NB4 (cell line): ENCODE measurements at regions not wholly inside any gene's neighbourhood (a gene's known extent, or its start where the extent isn't known, plus 50 kb on each side); places are given as distances from the start of the nearest gene placed in this dataset.
A peak's percentile ranks its signal among the peaks of the same experiment; 100 is the strongest.

ENCODE experiments used
- DNase-seq: peaks from one replicate; pipeline ENCODE4 v3.0.0; 2010; ENCODE audit warnings: low read depth
- H3K4me3 ChIP-seq: one replicate; pipeline ENCODE4 v1.5.1; 2011; ENCODE audit warnings: mild to moderate bottlenecking, low read depth, low read length, moderate library complexity
- MYC ChIP-seq: IDR thresholded peaks from 2 replicates; pipeline ENCODE4 v1.6.1; 2011; ENCODE audit warnings: low read depth, low read length
- POLR2A ChIP-seq: IDR thresholded peaks from 2 replicates; pipeline ENCODE4 v1.6.1; 2011; ENCODE audit warnings: mild to moderate bottlenecking; ENCODE audit not compliant: insufficient read length; ENCODE audit errors: extremely low read depth
- TF ChIP-seq, protein P1 (sequence below): IDR thresholded peaks from 2 replicates; pipeline ENCODE4 v1.6.1; 2011; ENCODE audit warnings: low read depth, low read length
- TF ChIP-seq, protein P2 (sequence below): IDR thresholded peaks from one replicate; pipeline ENCODE4 v1.5.1; 2012; ENCODE audit warnings: low read depth, low read length

DNA sequence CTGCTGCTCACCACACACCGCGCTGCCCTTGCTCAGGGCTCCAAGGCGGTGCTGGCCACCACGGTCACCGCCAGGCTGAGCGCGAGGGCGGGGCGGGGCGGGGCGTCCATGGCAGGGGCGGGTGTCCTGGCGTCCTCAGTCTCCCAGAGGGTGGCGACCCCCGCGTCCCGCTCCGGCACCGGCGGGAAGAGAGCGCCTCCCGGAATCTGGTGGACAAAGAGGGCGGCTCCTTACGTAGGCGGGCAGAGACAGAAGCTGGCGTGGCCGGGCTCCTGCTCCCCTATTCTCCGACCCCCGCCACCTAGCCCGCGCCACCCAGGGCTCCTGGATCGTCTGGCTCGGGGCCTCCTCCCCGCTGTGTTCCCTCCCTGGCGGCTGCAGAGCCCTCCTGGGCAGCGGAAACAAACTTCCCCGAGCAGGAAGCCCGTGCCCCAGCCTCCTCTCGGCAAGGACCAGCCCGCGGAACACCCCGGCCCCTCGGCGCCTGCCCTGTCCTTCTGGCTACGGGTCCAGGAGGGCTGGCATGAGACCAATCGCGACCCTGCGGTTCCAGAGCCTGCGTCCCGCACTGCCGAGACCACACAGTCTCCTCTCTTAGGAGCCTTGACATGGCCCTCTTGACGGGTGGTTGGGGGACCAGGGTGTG is 133.8 kb upstream of the ZNF92 start:
- no peak for TF ChIP-seq POLR2A
- TF ChIP-seq, protein P1, sequence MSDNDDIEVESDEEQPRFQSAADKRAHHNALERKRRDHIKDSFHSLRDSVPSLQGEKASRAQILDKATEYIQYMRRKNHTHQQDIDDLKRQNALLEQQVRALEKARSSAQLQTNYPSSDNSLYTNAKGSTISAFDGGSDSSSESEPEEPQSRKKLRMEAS = no peak
- TF ChIP-seq, protein P2, sequence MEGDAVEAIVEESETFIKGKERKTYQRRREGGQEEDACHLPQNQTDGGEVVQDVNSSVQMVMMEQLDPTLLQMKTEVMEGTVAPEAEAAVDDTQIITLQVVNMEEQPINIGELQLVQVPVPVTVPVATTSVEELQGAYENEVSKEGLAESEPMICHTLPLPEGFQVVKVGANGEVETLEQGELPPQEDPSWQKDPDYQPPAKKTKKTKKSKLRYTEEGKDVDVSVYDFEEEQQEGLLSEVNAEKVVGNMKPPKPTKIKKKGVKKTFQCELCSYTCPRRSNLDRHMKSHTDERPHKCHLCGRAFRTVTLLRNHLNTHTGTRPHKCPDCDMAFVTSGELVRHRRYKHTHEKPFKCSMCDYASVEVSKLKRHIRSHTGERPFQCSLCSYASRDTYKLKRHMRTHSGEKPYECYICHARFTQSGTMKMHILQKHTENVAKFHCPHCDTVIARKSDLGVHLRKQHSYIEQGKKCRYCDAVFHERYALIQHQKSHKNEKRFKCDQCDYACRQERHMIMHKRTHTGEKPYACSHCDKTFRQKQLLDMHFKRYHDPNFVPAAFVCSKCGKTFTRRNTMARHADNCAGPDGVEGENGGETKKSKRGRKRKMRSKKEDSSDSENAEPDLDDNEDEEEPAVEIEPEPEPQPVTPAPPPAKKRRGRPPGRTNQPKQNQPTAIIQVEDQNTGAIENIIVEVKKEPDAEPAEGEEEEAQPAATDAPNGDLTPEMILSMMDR = no peak
- TF ChIP-seq MYC = no peak
- DNase-seq = peak; percentile 44
- H3K4me3 ChIP-seq = peak overlapping the region; percentile 32

- no peak overlapping the region for H3K4me3 ChIP-seq
- DNase-seq = no peak
- TF ChIP-seq, protein P1 = no peak
- TF ChIP-seq MYC = no peak
- no peak for TF ChIP-seq POLR2A
- TF ChIP-seq, protein P2 = no peak
Measured at GRCh38 chr7:65239324-65239706, 134.3 kb upstream of the ZNF92 start.

- no peak for DNase-seq
- H3K4me3 ChIP-seq = no peak overlapping the region
- TF ChIP-seq MYC = no peak
- TF ChIP-seq POLR2A = no peak
Measured at GRCh38 chr7:65238785-65239184, 134.9 kb upstream of the ZNF92 start.

- TF ChIP-seq, protein P2 = no peak
- TF ChIP-seq MYC (no peak), POLR2A (no peak)
- TF ChIP-seq, protein P1 = no peak
- DNase-seq = no peak
- H3K4me3 ChIP-seq = no peak overlapping the region
Measured at GRCh38 chr7:65235586-65235985, 138.1 kb upstream of the ZNF92 start.

GRCh38 chr7:65233409-65234034 is 140.1 kb upstream of the ZNF92 start:
- TF ChIP-seq, protein P1 = no peak
- TF ChIP-seq, protein P2 = no peak
- TF ChIP-seq MYC (no peak), POLR2A (no peak)
- no peak overlapping the region for H3K4me3 ChIP-seq
- peak; percentile 34 for DNase-seq

DNA sequence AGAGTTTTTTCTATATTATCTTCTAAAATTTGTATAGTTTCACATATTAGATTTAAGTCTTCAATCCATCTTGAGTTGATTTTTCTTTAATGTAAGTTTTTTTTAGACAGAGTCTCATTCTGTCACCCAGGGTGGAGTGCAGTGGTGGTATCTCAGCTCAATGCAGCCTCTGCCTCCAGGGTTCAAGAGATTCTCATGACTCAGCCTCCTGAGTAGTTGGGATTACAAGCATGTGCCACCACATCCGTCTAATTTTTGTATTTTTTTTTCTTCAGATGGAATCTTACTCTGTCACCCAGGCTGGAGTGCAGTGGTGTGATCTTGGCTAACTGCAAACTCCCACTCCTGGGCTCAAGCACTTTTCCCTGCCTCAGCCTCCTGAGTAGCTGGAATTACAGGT is 143.4 kb upstream of the ZNF92 start:
- H3K4me3 ChIP-seq = no peak overlapping the region
- no peak for DNase-seq
- TF ChIP-seq, protein P2 = no peak
- TF ChIP-seq, protein P1 = no peak
- no peak for TF ChIP-seq POLR2A
- no peak for TF ChIP-seq MYC
